GM19351 (cell line): ENCODE measurements at regions not wholly inside any gene's neighbourhood (a gene's known extent, or its start where the extent isn't known, plus 50 kb on each side); places are given as distances from the start of the nearest gene placed in this dataset.
"Not testable (repeated sequence)": the region's sequence is repeated elsewhere in the genome, so short reads cannot be mapped to it uniquely, and the experiment has no call there.

Experiments used
- ATAC-seq: cut with Tn5 transposase; IDR thresholded peaks from one replicate; pipeline ENCODE4 v1.9.1; 2021; ENCODE audit warnings: mild to moderate bottlenecking, moderate library complexity; ENCODE audit not compliant: unreplicated experiment

DNA sequence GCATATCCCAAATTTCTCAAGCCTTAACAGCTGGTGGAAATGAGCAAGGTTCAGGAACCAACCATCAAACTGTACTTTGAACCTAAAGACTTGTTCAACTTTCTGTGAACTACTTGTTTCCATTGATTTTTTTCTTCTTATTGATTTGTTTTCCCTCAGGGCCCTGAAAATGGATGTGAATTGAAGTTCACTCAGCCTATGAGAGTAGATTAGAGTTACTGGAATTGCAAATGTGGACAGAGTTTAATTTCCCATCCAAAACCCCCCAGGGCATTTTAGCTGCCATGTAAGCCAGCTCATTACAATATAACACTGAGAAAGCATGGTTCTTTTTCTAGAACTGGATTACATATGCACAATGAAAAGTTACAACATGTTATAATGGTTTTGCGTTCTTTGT, 1105.7 kb downstream of the REEP3 start:
- ATAC-seq: no peak

DNA sequence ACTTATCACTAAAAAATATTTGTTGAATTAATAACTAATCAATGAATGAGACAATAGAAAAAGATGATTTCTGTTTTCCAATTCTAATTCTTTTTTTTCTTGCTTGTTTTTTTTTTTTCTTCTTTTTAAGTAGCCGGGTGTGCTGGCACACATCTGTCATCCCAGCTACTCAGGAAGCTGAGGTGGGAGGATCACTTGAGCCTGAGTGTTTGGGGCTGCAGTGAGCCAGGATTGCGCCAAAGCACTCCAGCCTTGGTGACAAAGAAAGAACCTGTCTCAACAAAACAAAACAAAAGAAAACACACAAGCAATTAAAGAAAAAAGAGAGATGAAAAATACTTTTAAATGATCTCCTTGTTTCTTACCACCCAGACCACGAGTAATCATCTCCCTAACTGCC, 1109.3 kb downstream of the REEP3 start:
- ATAC-seq: no peak

DNA sequence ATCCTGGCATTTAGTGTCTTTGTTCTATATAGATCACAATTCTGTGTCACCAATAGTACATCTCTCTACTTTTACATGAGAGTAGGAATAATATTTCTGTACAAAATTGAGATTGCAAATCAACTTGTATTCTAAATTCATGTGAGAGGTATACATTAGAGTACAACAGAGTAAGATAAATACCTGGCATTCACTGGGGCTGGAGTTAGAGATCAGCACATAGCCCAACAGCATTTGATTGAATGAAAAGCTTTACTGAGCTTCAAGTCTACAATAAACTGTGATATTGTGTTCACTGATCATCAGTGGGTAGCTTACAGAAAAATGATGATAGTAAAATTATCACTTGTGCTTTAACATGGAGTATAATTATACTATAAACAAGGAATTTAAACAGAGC, 1114.7 kb downstream of the REEP3 start:
- no peak for ATAC-seq

DNA sequence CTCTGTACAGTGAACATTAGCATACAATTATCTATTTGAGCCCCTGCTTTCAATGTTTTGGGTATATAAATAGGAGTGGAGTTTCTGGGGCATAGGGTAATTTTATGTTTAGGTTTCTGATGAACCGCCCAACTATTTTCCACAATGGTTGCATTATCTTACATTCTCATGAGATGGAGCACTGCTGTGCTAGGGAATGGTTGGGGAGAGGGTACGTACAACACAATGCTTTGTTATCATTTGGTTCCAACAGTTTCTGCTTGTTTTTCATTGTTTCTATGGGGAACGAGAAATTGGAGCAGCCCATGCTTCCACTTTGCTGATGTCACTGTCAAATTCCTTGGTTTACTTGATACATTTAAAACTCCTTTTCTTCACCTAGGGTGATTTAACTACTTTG, 1115.3 kb downstream of the REEP3 start:
- no peak for ATAC-seq

DNA sequence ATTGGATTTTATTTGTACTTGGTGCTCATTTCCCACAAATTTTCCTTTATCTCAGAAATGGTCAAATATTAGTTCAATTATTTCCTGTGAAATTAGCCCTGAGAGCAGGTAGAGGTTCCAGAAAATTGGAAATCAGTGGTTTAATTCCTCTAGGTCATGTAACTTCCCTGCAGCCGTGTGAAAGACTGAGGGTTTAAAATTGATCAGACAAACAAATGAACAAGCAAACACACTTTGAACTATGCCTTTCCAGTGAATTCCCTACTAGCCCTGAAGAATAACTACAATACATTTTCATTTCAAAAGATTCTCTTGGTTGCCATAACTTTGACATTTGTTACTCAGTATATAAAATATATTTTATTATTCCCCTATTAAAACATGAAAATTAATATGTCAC, 1116.7 kb downstream of the REEP3 start:
- ATAC-seq: no peak

DNA sequence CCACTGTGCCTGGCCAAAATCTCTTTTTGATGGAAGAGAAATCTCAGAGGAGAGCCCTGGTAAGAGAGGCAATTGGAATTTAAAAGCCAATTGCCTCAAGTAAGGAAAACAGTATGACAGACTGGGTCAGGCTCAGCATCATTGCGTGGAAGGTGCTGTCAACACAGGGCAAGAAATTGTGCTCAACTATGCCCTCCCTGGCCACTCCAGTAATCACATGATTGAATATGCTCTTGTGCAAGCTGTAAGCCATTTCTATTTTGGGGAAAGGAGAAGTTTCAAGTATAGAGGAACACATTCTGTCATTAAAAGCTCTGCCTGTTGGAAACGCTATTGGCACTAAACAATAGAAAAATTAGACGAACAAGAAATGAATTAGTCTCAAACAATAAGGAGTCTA, 1127.7 kb downstream of the REEP3 start:
- ATAC-seq: no peak

DNA sequence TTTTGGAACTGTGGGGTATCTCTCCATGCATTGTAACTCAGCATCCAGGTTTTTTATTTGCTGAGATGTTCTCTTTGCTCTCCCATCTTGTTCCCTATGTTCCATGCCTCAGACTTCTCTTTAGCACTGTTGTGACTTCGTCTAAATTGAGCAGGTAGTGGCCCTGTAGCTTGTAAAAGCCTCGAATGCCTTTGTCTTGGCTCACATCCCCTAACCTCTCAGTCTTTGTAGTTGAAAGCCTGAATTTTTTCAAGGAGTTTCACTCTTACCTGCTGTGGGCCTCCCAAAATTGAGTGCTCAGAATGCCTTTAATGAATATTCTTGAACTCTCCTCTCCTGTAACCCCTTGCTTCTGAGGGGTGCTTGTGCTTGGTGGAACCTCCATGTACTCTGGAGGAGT, 1137.3 kb downstream of the REEP3 start:
- no peak for ATAC-seq

DNA sequence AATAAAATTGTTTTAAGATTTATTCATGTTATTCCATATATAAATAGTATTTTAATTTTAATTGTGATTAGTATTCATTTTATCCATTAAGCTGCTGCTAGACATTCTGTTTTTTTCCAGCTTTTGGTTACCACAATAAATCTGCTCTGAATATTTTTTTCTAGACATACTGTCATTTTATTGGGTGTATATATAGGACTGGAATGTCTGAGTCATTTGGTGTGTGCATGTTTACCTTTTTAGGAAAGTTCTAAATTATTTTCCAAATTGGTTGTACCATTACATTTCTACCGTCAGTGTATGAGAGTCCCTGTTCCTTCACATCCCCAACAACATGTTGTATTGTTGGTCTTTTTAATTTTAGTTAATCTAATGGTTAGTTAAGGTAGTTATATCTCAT, 1138.1 kb downstream of the REEP3 start:
- no peak for ATAC-seq

DNA sequence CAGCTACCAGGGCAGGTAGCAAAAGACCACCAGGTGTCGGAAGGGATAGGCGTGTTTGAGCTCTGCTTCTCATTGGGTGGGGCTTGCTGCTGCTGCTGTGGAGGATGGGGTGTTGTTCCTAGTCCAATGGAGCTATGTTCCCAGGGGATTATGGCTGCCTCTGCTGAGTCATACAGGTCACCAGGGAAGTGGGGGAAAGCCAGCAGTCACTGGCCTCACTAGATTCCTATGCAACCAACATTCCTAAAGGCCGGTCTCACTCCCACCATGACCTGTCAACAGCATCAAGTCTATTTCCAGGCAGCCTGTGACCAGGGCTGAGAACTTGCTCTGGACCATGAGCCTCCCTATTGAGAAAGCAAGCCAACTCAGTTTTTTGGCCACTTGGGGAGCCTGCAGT, 1160.8 kb downstream of the REEP3 start:
- no peak for ATAC-seq

DNA sequence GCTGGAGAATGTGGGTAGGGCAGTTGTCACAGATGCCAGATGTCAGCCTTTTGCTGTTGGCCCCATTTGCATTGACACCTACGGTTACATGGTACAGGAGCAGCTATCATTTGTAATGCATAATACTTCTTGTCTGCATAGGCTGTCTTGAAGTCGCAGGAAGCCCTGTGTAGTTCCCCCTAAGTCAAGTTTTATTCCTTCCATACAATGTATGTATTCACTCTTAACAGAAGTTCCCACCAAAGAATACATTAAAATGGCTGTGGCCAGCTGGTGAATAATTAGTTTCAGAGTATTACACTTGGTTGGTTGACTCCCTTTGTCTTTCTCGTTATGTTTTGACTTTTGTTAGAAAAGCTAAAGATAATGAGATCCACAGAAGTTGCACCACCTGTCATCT, 1169.0 kb downstream of the REEP3 start:
- ATAC-seq: no peak

DNA sequence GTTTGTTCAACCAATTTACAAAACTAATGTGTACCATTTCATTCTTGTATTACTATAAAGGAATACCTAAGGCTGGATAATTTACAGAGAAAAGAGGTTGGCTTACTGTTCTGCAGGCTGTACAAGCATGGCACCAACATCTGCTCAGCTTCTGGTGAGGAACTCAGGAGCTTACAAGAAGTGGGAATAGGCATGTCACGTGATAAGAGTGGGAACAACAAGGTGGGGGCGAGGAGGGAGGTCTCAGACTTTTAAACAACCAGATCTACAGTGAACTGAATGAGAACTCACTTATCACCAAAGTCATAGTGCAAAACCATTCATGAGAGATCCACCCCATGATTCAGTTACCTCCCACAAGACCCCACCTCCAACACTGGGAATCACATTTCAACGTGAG, 1178.0 kb downstream of the REEP3 start:
- ATAC-seq: no peak

DNA sequence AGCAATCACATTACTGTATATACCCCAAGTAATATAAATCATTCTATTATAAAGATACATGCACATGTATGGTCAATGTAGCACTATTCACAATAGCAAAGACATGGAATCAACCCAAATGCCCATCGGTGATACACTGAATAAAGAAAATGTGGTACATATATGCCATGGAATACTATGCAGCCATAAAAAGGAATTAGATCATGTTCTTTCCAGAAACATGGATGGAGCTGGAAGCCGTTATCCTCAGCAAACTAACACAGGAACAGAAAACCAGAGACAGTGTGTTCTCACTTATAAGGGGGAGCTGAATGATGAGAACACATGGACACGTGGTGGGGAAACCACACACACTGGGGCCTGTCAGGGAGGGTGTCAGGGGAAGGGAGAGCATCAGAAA, 1180.9 kb downstream of the REEP3 start:
- not testable (repeated sequence) for ATAC-seq

DNA sequence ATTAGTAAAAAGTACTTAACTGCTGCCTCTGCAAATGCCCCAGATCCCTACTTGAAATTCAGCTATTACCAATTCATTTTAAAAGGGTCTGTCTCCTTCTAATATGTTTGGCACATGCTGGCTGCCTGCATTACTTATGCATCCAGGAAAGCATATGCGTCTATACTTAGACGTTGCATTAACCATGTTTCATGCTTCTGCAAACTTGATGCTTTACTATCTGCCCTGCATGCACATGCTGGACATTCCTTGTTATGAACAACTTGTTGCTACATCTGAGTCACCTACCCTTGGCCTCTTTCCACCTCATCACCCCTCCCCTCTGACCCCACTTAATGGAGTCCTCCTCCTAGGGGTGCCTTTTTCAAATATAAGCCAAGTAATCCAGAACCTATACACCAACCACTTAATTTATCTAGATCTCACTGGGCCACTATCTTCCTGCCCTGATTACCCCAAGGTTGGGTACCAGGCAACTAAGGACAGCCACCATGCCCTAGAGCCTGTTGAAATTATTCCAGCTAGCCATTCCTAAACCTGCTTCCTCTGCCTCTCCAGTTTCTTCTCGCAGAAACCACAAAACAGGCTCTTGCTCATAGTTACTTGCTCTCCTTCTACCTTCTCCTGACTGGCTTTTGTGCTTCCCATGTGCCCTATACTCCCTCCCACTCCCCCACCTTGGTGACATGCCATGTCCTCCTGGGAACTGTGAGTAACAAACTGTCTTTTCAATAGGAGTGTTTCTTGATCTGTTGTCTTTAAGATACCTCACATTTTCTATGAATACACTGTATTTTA, 1187.9 kb downstream of the REEP3 start:
- no peak for ATAC-seq

DNA sequence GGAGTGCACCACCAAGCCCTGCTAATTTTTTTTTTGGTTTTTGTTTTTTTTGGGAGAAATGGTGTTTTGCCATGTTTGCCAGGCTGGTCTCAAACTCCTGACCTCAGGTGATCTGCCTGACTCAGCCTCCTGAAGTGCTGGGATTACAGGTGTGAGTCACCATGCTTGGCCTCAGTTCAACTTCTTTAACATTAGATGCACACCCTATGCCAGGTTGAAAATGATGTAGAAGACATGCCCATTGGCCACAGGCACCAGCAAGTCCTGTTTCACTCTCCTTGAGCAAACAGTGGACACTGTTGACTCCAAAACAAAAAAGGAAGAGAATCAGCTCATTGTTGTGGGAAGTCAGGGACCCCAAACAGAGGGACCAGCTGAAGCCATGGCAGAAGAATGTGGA, 1205.3 kb downstream of the REEP3 start:
- ATAC-seq: no peak

DNA sequence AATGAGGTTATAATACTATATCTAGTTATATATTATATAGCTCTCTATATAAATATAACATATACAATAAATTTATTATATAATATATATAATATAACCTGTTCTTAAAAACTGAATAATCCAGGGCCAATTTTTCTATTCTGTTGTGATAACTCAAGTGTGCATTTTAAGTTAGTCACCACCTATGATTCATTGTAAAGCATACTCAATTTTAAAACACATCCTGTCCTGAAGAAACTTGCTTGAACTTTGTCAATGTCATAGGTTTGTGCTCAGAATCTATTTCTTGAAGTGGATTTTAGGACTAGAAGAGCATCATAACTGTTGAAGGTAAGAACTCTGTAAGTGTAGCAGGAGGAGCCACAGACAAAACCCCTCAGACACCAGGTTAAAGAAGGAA, 1209.8 kb downstream of the REEP3 start:
- no peak for ATAC-seq

DNA sequence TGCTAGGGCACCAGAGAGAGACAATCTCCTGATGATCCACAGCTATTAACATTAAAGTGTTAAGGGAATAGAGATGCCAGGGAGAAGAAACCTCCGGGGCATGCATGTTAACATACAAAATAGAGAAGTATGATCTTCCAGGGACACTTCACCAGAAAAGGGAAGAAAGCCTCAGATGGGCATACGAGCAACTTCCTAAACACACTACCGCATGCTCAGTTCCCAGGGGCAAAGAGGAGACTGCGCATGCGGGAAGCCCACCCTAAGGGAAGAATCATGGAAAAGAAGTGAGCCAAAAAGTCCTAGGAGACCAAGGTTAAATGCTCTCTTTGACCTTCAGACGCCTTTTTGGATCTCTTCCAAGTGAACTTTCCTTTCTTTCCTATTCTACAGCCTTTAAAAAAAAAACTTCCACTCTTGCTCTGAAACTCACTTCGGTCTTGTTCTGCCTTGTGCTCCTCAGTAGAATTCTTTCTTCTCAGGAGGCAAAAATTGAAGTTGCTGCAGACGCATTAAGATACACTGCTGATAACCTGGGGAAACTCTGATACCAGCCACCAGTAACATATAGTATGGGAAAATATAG, 1211.3 kb downstream of the REEP3 start:
- no peak for ATAC-seq

DNA sequence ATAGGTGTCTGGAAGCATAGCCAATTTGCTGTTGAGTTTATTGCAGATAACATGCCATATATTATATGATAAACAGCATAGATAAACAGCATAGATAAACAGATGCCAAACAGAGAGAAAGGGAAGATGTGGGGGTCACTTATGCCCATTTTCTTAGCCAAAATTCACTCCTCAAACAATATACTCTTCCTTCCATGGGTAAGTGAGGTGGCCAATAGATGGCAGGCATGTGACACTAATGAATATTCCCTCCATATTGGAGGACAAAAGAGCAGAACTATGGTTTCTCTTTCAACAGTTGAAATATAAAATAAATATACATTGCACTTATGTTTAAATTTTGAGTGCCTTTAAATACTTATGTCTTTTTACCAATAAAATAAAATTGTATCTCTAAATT, 1212.8 kb downstream of the REEP3 start:
- ATAC-seq: no peak

DNA sequence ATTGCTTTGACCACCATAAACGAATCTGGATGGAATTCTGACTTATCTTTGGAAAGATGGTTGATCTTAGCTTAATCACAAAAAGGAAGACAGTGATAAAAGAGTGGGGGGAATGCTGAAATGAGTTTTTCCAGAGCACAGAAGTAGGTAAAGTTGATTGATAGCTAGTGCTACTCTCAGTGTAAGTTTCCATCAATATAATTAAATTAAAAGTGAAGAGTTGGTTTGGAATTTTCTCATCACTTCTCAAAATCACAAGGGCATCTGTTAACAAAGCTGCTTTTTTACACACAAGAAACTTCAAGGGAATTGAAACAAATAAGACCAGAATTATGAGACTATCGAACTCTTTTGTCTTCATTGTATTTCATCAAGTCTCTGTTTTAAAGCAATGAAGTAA, 1217.3 kb downstream of the REEP3 start:
- ATAC-seq: no peak

DNA sequence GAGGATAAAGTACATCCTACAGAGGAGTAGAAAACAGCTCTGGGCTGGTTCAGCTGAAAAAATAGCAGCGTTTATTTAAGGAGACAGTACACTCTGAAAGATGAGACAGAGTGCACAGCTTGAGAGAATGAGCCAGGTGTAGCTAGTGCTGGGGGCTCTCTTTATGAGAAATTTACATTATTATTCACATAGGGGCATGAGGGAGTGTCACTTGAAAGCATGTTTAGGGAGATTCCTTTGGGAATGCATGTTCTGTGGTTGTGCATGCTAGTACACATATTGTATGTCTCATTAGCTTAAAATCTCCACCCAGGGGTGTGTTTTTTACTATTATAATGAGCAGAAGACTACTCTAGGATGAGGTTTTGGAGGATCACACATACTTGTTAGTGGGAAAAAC, 1224.4 kb downstream of the REEP3 start:
- no peak for ATAC-seq

DNA sequence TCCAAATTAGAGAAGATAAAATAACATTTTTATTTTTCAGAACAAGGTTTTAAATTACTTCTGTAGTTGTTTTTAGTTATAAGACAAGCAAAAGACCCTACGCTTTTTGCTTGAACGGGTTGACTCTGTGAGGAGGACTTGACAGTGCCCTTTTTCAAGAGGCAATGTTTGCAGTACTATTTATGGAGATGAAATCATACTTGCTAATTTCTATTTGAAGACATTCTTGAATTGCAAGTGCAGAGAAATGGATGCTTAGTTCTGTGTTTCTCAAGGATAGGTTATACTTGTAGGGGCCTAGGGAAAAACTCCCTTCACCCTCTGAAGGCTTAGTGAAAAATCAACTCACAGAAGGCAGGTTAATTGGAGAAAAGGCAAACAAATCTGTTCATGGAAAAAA, 1229.5 kb downstream of the REEP3 start:
- ATAC-seq: no peak

DNA sequence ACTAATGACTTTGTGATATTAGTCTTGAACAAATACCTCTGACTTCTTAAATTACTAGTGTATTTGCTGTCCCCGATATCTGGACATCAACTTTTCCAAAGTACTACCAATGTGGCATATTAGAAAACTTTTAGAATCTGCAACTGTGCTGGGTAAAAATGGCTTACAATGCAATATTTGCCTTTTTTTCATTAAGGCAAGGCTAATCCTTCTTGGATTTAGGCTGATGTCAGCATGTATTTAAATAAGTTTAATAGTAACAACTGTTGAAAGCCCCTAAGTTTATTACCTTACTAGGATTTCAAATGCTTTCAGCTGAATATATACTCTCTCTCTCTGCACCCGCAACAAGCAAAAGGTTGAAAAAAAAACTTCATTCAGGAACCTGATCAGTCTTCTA, 1232.3 kb downstream of the REEP3 start:
- ATAC-seq: no peak

DNA sequence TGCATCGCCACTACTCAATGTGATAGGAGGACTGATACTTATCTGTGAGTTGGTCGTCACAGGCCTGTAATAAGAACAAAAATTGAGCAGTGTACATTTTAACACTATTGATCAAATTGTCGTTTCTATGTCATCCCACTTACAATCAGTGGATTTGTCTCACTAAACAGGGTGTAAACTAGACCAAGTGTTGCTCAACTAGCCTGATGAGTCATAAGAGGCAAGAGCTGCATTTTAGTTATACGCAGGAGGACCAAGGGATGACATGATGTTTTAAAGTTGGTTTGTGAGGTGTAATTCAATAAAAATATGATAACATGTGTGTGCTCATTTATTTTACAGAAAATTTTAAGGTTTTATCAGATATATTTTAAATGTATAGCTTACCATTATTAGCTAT, 1239.2 kb downstream of the REEP3 start:
- no peak for ATAC-seq

DNA sequence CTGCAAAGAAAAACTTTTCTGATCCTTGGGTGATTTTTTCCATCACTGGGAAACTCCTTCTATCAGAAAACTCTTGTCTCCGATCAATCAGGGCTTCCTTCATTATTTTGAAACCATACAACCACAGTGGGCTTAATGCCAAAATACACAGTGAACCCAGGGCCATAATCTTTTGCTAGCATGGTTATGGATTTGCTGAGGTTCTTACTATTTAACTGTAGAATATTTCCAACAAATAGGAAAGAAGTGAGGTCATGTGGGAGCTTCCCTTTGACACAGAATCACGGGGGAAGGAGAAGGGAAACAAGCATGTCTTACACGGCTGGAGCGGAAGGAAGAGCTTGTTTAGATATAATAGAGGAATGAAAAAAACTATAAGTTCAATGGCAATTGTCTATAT, 1241.7 kb downstream of the REEP3 start:
- ATAC-seq: no peak
